DMS53 treated with DMSO at 0.1 percent for 48 hours (cell line): ENCODE measurements at regions not wholly inside any gene's neighbourhood (a gene's known extent, or its start where the extent isn't known, plus 50 kb on each side); places are given as distances from the start of the nearest gene placed in this dataset.

Experiments
- DNase-seq: peaks from one replicate; lab custom pipeline; 2025; ENCODE audit not compliant: unreplicated experiment; lab: John Stamatoyannopoulos, UW

DNA sequence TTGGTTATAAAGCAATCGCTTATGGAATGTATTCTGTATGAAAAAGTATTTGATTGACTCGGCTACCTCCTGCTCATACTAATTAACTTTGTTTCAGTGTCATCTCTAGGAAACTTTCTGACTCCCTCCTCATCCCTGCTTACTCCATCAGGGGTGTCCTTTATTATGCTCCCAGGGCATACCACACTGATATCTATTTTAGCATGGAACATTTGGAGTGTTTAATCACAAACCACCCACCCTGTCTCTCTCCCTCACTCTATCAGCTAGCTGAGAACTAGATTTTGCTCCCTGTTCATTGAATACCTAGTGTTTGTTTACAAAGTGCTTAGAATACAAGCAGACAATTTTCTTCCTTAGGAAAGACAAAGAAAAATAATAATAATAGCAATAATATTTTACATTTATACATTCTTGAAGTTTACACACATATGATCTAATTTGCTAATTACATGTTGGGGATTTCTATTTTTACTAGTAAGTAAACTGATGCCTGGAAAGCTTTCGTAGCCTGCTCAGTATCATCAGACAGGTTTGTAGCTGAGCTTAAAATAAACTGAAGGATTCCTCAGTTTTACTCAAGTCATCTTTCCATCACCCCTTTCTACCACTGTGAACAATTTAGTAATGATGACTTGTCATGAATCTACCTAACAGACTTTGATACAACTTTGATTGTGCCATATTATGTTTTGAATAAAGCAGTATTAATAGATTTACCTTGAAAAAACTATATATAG, 811.4 kb upstream of the HS3ST1 start:
- no peak for DNase-seq

GRCh38 chr4:12231098-12231497, 802.4 kb upstream of the HS3ST1 start:
- DNase-seq, result no peak

GRCh38 chr4:12221031-12221430, 792.3 kb upstream of the HS3ST1 start:
- DNase-seq, result no peak

GRCh38 chr4:12211636-12212035, 782.9 kb upstream of the HS3ST1 start:
- no peak for DNase-seq

- no peak for DNase-seq
Measured at GRCh38 chr4:12207396-12207795, 778.7 kb upstream of the HS3ST1 start.

GRCh38 chr4:12206091-12206490, 777.4 kb upstream of the HS3ST1 start:
- no peak for DNase-seq

- DNase-seq, result no peak
Measured at GRCh38 chr4:12203945-12204344, 775.3 kb upstream of the HS3ST1 start.

GRCh38 chr4:12200226-12200625, 771.5 kb upstream of the HS3ST1 start:
- DNase-seq, result no peak

DNA sequence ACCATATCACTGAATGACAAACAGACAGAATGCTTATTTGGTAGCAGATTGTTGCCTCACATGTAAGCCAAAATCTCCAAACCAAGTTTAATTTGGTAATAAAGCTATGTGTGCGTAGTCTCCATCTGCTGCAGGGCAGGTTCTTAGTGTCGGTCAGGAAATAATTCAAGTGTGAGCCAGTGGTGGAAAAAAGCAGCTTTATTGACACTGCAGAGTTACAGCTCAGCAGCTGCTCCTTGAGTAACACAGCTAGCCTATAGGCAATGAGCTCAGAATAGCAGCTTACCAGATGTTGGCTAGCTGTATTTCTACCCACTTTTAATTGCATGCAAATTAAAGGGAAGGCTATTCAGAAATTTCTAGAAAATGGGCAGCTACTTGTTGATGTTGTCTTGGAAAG, 757.8 kb upstream of the HS3ST1 start:
- no peak for DNase-seq

DNA sequence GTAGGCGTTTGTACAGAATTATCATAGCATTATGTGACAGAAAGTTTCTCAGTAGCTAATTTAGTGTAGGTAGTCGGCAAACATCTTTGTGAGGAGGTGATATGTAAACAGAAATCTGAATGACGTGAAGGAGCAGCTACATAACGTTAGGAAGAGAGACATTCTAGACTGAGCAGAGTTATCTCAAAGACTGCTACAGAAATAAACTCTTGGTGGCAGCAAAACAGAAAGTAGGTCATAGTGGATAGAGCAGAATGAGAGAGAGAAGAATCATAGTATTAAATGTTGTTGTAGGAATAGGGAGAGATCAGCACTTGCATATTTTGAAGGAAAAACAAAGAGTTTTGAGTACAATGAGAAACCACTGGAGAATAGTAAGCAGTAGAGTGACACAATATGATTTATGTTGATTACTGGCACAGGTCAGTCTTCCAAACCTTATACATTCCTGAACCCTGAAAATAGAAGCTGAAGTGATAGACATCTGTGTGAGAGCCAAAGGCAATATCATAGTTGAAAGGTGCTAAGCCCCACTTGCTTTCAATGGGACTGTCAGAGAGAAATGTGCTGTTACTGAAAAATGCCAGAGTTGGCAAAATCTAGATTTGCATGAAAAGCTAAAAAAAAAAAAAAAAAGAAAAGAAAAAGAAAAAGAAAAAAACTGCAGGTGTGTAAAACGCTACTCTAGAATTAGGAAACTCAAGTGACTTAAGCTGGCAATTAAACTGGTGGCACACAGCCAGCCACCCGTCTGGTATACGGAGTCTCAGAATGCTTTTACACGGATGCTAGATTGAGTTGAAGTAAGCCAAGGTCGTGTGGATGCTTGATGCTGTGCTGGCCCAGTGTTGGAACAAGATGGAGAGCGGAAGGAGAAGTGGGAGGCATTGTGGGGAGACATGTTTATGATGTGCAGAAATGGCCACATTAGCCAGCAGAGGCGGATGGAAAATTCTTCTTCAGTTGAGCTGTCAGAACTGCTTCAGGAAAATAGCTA, 750.2 kb upstream of the HS3ST1 start:
- DNase-seq, result no peak

- DNase-seq, result no peak
Measured at GRCh38 chr4:12177416-12177815, 748.7 kb upstream of the HS3ST1 start.

DNA sequence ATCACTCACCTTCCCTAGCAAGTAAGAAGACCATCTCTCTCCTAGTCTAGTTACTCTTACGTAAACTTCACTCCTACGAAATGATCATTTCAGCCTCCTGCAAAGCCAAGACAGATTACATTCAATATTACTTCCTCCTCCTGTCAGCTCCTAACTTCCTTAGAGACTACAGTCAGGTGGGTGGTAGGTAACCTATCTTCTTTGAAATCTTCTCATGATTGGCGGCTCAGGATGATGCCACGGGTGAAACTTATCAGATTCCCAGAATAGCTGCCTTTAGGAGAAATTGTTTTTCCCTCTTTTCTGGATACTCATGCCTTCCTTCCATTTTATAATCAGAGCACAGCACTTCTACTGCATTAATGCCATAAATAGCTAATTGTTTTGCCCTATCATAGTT, 744.8 kb upstream of the HS3ST1 start:
- DNase-seq, result no peak

DNA sequence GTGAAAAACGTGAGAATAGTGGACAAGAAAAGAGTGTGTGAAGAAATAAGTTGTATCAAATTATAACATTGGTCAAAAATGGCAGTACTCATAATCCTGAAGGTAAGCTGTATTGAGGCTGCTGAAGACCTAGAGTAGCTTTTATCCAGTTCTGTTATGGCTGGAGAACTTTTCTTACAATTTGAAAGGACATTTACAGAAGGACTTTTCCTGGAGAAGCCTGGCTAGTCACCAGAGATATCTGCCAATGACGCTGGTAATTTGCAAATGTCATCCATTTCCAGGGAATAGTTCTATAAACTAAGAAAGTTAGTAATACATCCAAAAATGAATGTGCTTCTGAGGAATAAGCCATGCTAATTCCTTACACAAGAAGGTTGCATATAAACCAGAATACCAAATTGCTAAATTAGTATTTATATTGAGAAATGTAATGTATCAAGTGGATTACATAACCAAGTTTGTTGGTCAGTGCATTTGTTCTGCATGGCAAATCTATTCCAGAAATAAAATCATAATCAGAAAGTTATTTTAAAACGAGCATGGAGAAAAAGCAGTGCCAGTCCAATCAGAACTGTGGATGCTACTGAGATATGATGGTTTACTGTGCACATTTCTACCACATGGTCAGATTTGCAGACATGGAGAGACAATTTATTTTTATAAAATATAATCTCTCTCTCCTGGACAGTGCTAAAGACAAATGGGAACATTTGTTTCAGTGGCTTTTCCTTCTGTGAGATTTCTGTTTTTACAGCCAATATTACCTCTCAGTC, 743.7 kb upstream of the HS3ST1 start:
- DNase-seq, result no peak

DNA sequence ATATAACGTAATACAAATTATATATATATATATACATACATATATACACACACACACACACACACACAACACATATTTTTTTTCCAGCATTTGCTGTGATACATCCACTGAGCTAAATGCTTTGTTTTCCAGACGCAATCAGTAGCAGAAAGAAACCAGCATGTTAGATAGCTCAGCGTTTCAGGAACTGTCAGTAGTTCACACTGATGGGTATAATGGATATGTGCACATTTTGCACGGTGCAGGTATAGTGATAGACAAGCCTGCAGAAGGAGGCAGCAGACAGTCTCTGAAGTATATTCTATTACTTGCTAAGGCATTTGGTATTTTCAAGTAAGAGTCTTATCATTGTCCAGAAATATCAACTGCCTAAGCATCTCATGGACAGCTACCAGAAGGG, 741.6 kb upstream of the HS3ST1 start:
- DNase-seq, result no peak

DNA sequence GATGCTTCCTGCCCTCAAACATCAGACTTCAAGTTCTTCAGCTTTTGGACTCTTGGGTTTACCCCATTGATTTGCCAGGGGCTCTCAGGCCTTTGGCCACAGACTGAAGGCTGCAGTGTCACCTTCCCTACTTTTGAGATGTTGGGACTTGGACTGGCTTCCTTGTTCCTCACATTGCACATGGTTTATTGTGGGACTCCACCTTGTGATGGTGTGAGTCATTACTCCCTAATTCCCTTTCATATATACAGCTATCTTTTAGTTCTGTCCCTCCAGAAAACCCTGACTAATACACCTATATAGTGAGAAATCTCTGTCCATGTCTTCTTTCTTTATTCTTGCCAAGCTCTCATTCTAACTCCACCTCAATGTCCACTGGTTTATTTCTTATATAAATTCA, 736.9 kb upstream of the HS3ST1 start:
- no peak for DNase-seq

GRCh38 chr4:12146339-12146738, 717.6 kb upstream of the HS3ST1 start:
- DNase-seq, result no peak

GRCh38 chr4:12145768-12146167, 717.1 kb upstream of the HS3ST1 start:
- DNase-seq, result no peak

DNA sequence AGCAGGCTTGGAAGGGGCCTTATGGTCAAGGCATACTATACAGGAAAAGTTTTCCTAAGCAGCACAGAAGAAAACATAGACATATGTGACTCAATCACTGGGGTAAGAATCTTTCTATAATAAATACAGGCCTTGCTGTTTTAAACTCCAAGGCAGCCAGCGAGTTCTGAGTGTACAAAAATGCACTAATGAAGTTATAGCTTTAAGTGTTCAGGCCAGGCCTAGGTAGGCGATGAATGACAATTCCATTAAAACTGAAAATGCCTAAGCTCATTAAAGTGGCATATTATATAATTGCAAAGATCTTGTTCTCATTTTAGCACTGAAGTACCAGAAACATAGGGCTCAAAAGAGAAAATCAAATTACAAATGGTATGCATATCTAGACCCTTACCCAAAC, 716.4 kb upstream of the HS3ST1 start:
- no peak for DNase-seq

GRCh38 chr4:12144051-12144450, 715.4 kb upstream of the HS3ST1 start:
- no peak for DNase-seq

DNA sequence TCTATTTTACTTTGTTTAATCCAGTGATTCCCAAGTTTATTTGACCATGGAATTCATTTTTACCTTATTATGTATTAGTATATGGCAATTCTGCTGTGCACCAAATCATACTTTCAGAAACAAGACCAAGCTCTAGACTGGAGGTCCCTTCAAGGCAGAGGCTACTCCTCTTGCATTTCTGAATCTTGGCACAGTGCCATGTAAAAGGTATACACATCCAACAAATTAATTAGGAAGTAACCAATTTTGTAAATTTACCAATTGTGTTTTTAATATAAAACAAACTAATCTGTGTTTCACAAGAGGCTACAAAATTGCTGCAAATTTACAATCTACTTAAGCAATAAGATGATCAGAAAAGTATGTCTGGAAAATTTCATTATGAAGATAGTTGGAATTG, 712.2 kb upstream of the HS3ST1 start:
- no peak for DNase-seq

DNA sequence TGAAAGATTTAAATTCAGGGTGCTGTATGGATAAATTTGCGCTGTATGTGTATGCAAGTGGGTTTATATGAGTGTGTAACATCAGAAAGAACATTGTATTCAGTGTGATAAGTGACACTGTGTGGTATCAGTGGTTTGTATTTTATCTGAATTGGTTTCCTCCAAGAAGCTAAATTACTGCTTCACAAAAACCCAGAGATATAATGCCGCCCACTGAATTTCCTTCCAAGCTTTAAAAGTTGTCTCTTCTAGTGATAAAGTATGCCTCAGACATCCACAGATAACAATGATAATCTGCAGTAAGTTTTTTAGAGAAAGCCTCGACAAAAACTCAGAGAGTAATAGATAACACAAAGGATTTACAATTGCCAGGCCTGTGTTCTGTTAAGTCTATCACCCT, 710.6 kb upstream of the HS3ST1 start:
- DNase-seq, result no peak
